K562 (cell line): ENCODE measurements at regions not wholly inside any gene's neighbourhood (a gene's known extent, or its start where the extent isn't known, plus 50 kb on each side); places are given as distances from the start of the nearest gene placed in this dataset.

Source experiments
- BRD4 ChIP-seq: fragments of 200-600 bp; sonication (generic); IDR thresholded peaks from 2 replicates; pipeline ENCODE4 v1.6.1; 2017; ENCODE audit warnings: inconsistent platforms
- EGR1 ChIP-seq: fragments of 450-650 bp; conservative IDR thresholded peaks from 2 replicates; pipeline ENCODE4 v1.6.1; 2017; ENCODE audit warnings: mild to moderate bottlenecking
- ELF1 ChIP-seq: fragments of 200-800 bp; sonication (Bioruptor generic); IDR thresholded peaks from 2 replicates; pipeline ENCODE4 v1.6.1; 2016; ENCODE audit warnings: missing genetic modification characterization, missing compliant biosample characterization
- ERF ChIP-seq: fragments of 450-650 bp; formaldehyde crosslinking; IDR thresholded peaks from 2 replicates; pipeline ENCODE4 v1.4.0; 2020; ENCODE audit warnings: mild to moderate bottlenecking, mixed read lengths
- USF1 ChIP-seq: sonication (generic); formaldehyde crosslinking; IDR thresholded peaks from 2 replicates; pipeline ENCODE4 v1.9.0; 2022; ENCODE audit warnings: mild to moderate bottlenecking, missing genetic modification reagents
- ZBTB12 ChIP-seq: fragments of 250-450 bp; sonication (Bioruptor Pico); IDR thresholded peaks from 2 replicates; pipeline ENCODE4 v1.4.0; 2020
- ZKSCAN1 ChIP-seq: fragments of 150-350 bp; IDR thresholded peaks from 2 replicates; pipeline ENCODE4 v1.6.1; 2016; ENCODE audit warnings: low read depth, low read length
- ZNF699 ChIP-seq: fragments of 250-450 bp; sonication (Bioruptor Pico); IDR thresholded peaks from 2 replicates; pipeline ENCODE4 v1.8.0; 2021; ENCODE audit warnings: mild to moderate bottlenecking, moderate library complexity; ENCODE audit not compliant: insufficient replicate concordance
- TF ChIP-seq, protein P1 (sequence below): fragments of 200-600 bp; sonication (generic); IDR thresholded peaks from one replicate; pipeline ENCODE4 v1.6.1; 2012; ENCODE audit warnings: mild to moderate bottlenecking, low read depth, low read length, inconsistent platforms

DNA sequence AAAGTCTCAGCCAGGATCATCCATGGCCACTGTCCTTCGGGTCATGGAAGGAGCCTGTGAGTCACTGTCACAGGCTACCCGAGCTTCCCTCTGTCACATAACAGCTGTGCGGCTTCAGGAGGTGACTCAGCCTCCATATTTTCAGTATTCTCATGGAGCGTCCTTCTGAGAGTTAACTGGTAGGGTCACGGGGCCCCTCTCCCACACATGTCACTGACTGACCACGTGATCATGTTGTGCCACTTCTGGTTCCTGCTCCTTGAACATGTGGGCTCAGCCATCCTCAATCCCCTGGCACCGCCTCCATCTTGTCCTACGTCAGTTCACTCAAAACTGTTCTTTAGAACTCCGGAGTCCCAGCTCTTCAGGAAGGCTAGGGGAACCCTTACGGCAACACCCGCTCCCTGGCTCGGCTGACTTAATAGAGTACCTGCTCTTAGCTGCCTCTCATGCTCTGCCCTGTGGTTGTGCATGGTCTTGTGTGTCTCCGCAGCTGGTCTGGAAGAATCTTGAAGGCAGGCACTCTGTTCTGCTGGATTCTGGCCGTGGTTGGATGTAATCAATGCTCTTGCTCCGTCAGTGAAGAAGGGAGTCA lies 182.8 kb downstream of the ICE1 start (continued):
- TF ChIP-seq ZNF699 (CRISPR knock-in tag), result no peak
- no peak for TF ChIP-seq BRD4
- TF ChIP-seq ZBTB12 (CRISPR knock-in tag), result peak; percentile 29; the same call in 1 of the 2 replicates
- TF ChIP-seq, protein P1, sequence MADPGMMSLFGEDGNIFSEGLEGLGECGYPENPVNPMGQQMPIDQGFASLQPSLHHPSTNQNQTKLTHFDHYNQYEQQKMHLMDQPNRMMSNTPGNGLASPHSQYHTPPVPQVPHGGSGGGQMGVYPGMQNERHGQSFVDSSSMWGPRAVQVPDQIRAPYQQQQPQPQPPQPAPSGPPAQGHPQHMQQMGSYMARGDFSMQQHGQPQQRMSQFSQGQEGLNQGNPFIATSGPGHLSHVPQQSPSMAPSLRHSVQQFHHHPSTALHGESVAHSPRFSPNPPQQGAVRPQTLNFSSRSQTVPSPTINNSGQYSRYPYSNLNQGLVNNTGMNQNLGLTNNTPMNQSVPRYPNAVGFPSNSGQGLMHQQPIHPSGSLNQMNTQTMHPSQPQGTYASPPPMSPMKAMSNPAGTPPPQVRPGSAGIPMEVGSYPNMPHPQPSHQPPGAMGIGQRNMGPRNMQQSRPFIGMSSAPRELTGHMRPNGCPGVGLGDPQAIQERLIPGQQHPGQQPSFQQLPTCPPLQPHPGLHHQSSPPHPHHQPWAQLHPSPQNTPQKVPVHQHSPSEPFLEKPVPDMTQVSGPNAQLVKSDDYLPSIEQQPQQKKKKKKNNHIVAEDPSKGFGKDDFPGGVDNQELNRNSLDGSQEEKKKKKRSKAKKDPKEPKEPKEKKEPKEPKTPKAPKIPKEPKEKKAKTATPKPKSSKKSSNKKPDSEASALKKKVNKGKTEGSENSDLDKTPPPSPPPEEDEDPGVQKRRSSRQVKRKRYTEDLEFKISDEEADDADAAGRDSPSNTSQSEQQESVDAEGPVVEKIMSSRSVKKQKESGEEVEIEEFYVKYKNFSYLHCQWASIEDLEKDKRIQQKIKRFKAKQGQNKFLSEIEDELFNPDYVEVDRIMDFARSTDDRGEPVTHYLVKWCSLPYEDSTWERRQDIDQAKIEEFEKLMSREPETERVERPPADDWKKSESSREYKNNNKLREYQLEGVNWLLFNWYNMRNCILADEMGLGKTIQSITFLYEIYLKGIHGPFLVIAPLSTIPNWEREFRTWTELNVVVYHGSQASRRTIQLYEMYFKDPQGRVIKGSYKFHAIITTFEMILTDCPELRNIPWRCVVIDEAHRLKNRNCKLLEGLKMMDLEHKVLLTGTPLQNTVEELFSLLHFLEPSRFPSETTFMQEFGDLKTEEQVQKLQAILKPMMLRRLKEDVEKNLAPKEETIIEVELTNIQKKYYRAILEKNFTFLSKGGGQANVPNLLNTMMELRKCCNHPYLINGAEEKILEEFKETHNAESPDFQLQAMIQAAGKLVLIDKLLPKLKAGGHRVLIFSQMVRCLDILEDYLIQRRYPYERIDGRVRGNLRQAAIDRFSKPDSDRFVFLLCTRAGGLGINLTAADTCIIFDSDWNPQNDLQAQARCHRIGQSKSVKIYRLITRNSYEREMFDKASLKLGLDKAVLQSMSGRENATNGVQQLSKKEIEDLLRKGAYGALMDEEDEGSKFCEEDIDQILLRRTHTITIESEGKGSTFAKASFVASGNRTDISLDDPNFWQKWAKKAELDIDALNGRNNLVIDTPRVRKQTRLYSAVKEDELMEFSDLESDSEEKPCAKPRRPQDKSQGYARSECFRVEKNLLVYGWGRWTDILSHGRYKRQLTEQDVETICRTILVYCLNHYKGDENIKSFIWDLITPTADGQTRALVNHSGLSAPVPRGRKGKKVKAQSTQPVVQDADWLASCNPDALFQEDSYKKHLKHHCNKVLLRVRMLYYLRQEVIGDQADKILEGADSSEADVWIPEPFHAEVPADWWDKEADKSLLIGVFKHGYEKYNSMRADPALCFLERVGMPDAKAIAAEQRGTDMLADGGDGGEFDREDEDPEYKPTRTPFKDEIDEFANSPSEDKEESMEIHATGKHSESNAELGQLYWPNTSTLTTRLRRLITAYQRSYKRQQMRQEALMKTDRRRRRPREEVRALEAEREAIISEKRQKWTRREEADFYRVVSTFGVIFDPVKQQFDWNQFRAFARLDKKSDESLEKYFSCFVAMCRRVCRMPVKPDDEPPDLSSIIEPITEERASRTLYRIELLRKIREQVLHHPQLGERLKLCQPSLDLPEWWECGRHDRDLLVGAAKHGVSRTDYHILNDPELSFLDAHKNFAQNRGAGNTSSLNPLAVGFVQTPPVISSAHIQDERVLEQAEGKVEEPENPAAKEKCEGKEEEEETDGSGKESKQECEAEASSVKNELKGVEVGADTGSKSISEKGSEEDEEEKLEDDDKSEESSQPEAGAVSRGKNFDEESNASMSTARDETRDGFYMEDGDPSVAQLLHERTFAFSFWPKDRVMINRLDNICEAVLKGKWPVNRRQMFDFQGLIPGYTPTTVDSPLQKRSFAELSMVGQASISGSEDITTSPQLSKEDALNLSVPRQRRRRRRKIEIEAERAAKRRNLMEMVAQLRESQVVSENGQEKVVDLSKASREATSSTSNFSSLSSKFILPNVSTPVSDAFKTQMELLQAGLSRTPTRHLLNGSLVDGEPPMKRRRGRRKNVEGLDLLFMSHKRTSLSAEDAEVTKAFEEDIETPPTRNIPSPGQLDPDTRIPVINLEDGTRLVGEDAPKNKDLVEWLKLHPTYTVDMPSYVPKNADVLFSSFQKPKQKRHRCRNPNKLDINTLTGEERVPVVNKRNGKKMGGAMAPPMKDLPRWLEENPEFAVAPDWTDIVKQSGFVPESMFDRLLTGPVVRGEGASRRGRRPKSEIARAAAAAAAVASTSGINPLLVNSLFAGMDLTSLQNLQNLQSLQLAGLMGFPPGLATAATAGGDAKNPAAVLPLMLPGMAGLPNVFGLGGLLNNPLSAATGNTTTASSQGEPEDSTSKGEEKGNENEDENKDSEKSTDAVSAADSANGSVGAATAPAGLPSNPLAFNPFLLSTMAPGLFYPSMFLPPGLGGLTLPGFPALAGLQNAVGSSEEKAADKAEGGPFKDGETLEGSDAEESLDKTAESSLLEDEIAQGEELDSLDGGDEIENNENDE, result no peak
- peak; percentile 47; the same call in 1 of the 2 replicates for TF ChIP-seq USF1
- no peak for TF ChIP-seq ELF1 (tag)
- TF ChIP-seq ZKSCAN1, result no peak
- TF ChIP-seq EGR1, result no peak
- no peak for TF ChIP-seq ERF (CRISPR knock-in tag)
